Coronary artery (tissue), 2 donors: ENCODE measurements at regions not wholly inside any gene's neighbourhood (a gene's known extent, or its start where the extent isn't known, plus 50 kb on each side); places are given as distances from the start of the nearest gene placed in this dataset.

Experiments used
- DNase-seq: peaks from one replicate; pipeline ENCODE4 v3.0.0-alpha.2; 2017; ENCODE audit warnings: low spot score
- H3K27ac ChIP-seq, 2 donors: fragments of 200-600 bp; sonication (generic); one replicate each; pipeline ENCODE4 v1.5.1; 2016 to 2019
- H3K4me3 ChIP-seq: fragments of 200-600 bp; sonication (generic); 2 replicates; pipeline ENCODE4 v1.5.1; 2016; ENCODE audit warnings: mild to moderate bottlenecking, moderate library complexity
- TF ChIP-seq, protein P1 (sequence below): fragments of 200-600 bp; sonication (generic); IDR thresholded peaks from one replicate; pipeline ENCODE4 v1.5.1; 2019; ENCODE audit warnings: antibody characterized with exemption

GRCh38 chr11:127521413-127521812, 520.8 kb upstream of the KIRREL3 start:
- Histone ChIP-seq H3K4me3 (no peak overlapping the region), H3K27ac (no peak overlapping the region)
- no peak for DNase-seq
- TF ChIP-seq, protein P1, sequence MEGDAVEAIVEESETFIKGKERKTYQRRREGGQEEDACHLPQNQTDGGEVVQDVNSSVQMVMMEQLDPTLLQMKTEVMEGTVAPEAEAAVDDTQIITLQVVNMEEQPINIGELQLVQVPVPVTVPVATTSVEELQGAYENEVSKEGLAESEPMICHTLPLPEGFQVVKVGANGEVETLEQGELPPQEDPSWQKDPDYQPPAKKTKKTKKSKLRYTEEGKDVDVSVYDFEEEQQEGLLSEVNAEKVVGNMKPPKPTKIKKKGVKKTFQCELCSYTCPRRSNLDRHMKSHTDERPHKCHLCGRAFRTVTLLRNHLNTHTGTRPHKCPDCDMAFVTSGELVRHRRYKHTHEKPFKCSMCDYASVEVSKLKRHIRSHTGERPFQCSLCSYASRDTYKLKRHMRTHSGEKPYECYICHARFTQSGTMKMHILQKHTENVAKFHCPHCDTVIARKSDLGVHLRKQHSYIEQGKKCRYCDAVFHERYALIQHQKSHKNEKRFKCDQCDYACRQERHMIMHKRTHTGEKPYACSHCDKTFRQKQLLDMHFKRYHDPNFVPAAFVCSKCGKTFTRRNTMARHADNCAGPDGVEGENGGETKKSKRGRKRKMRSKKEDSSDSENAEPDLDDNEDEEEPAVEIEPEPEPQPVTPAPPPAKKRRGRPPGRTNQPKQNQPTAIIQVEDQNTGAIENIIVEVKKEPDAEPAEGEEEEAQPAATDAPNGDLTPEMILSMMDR, result no peak

- DNase-seq, result no peak
These were observed 507.3 kb upstream of the KIRREL3 start for GRCh38 chr11:127507851-127508250.

GRCh38 chr11:127506647-127507046, 506.1 kb upstream of the KIRREL3 start:
- TF ChIP-seq, protein P1, result no peak
- no peak for DNase-seq
- Histone ChIP-seq H3K27ac (no peak overlapping the region), H3K4me3 (no peak overlapping the region)

More at GRCh38 chr11:127507851-127508250, 507.3 kb upstream of the KIRREL3 start:
- Histone ChIP-seq H3K4me3 (no peak overlapping the region), H3K27ac (no peak overlapping the region)
- TF ChIP-seq, protein P1, result no peak

DNA sequence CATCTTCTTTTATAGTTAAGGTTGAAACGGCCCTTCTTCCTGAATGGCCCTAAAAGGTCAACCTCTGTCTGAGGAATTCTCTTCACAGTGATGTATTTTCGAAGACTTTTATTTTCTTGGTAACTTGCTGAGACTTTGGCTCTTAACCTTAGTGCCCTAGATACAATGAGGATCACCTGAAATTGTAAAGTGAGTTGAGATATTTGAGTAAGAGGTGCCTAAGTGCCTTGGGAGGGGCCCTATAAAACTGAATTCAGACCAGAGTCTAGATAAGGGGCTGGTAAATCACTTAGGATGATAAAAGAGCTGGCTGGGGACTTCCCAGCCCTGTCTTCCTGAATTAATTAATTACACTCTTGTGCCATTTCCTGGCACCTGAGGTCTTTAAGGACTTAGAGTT, 505.6 kb upstream of the KIRREL3 start:
- no peak for DNase-seq
- TF ChIP-seq, protein P1, result no peak
- no peak overlapping the region for H3K4me3 ChIP-seq
- no peak overlapping the region for H3K27ac ChIP-seq

- no peak for DNase-seq
- no peak overlapping the region for H3K4me3 ChIP-seq
- TF ChIP-seq, protein P1, result no peak
- no peak overlapping the region for H3K27ac ChIP-seq
These were observed 495.6 kb upstream of the KIRREL3 start for GRCh38 chr11:127496165-127496564.

- no peak overlapping the region for H3K27ac ChIP-seq
- no peak for DNase-seq
- H3K4me3 ChIP-seq, result no peak overlapping the region
- TF ChIP-seq, protein P1, result no peak
These were observed 492.9 kb upstream of the KIRREL3 start for GRCh38 chr11:127493330-127494022.

GRCh38 chr11:127492029-127492428, 491.5 kb upstream of the KIRREL3 start:
- TF ChIP-seq, protein P1, result no peak
- no peak for DNase-seq
- Histone ChIP-seq H3K27ac (no peak overlapping the region), H3K4me3 (no peak overlapping the region)
